Fibroblast of skin of right quadriceps (primary cell): ENCODE measurements at regions not wholly inside any gene's neighbourhood (a gene's known extent, or its start where the extent isn't known, plus 50 kb on each side); places are given as distances from the start of the nearest gene placed in this dataset.

Source experiments
- DNase-seq: peaks from one replicate; pipeline ENCODE4 v3.0.0-alpha.2; 2013

DNA sequence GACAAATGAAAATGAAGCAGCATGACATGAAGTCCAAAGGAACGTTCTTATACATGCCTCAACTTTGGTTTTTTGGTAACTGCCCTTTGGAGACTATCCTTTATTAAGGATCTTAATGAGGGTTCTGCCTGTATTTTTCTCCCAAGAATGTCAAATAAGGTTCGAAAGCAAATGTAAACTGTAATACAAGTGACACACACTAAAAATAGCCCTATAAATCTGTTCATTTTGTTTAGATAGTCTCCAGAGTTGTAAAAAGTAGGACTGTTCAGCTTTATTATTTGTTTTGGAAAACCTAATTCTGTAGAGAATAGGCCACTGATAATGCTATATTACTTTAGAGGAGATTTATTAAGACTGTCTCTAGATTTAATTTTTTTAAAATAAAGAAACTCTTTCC lies 80.5 kb upstream of the CDIN1 start:
- no peak for DNase-seq

DNA sequence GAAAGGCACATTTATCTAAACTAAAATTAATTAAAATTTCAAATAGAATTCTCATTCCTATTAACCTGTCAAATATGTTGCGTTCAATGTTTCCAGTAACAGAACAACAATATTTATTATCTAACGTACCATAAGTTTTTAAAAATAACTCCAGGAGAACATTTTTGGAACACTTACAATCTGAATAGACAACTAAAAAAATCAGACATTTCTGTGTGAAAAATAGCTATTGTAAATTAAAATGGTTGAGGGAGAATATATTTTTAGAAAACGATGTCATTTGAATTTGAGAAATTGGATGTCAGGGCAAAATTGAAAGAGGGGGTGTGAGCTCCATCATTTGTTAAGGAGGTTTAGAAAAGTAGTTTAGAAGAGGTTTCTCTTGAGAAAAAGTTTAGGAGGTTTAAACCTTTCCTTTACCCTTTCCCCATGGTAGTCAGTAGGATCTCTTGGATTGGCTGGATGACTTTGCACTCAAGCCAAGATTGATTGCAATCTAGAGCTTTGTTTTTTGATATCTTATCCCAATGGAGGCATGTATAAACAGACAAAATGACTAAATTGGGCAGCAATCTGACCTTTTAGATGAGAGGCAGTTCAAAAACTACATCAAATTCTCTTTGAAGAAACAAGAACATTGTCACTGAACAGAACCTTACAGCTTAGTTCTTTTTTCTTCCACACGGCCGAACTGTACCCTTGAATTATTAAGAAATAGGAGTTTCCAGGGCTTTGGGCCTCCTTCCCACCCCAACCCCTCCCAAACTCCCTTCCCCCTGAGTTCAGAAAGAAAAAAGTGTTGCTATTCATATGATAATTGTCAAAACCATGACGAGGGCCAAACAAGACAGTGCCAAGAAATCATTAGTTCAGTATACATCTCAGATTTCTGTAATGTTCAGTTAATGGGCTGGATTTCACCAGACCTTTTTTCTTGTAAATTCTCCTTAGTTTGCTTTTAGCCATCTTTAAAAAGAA lies 79.7 kb upstream of the CDIN1 start:
- peak; percentile 20 for DNase-seq

DNA sequence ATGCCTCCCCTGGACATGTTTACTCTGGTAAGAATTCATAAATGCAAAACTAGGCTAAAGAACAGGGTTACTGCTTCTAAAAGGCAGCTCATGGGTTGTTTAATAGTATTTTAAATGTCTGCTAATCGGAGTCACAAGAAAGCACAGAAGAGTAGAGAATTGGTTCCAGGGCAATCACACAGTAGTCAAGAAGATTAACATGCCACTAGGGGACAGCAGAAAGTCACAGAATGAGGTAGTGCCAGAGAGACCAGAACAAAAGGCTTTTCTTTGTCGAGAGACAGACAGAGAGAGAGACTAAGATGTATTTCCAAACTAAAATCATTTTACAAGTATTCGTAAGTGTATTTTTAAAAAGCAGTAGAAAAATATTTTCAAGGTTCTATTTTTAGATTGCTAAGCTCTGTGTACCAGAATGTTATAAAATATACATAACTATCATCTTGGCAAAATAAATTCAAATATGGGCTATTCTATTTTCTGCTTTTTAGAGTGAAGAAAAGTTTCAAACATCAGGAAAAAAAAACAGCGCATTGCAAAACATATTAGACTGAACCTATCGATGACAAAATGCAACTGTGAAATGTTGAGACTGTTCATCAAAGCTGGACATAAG lies 78.3 kb upstream of the CDIN1 start:
- peak; percentile 83 for DNase-seq

DNA sequence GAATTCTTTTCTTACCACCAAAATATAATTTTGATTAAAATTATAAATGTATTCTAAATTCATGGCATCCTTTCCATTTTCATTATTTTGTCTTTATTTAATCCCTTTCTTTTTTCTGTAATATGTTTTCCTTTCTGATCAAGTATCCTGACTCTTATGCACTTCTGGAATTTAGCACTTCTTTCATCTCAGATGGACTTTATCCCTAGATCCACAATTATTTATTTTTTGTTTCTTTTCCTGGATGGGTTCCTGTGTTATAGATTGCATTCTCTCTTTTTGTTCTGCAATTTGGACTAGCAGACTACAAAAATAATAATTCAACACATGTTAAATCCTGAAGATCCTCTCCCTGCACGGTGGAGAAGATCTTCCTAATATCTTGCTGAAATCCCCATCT lies 76.9 kb upstream of the CDIN1 start:
- DNase-seq = no peak

DNA sequence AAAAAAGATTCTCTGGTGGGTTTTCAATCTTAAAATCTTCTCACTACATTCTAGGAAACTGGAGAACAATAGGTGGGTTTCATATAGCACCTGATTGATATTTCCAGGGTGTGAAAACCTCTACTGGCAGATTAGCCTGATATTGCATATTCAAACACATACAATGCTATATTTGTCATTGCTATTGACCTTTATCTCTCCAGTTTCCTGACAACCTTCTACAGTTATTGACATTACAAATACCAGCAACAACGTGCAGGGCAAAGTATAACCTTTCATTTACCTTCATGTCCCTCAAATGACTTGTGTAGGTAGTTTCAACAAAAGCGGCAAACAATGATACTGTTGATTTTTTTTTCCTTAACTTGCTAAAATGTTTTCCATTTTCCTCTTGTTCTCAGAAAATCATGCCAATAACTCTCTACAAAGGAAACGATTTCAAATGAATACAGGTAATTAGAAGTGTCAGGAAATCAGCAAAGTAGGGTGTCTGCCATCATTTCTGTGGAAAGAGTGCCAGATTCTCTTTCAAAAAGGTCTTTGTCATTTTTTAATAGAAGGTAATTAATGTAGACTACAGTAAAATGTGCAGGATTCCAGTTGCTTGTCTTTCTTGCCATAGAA lies 72.6 kb upstream of the CDIN1 start:
- no peak for DNase-seq

DNA sequence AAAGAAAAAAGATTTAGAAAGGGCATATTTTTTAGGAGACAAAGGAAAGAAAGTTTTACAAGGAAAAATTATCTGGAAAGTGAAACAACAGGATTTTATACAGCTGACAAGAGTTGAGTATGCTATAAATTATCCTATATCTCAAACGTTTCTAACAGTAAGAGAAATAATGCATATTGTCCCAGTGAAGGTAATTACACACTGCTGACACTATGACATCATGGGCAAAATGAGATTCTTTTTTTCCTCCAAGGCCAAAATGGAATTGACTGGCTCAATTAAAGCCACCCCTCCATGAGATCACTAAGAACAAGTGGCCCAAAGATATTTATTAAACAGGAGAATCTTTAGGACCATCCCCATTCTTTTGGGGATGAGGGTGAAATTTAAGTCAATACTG lies 72.0 kb upstream of the CDIN1 start:
- no peak for DNase-seq

DNA sequence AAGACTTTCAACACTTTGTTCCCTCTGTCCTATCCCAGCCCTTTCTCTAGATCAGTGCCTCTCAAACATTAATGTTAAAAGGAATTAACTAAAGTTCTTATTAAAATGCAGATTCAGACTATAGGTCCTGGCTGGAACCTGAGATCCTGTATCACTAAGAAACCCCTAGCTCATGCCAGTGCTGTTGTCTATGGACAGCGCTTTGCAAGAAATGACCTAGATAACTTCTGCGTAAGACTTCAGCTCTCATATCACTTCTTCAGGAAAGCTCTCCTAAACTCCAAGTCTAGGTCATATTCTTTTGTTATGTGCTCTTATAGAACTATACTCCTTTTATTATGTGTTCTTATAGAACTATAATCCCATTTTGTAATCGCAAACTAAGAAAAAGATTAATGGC lies 67.8 kb upstream of the CDIN1 start:
- DNase-seq = no peak

DNA sequence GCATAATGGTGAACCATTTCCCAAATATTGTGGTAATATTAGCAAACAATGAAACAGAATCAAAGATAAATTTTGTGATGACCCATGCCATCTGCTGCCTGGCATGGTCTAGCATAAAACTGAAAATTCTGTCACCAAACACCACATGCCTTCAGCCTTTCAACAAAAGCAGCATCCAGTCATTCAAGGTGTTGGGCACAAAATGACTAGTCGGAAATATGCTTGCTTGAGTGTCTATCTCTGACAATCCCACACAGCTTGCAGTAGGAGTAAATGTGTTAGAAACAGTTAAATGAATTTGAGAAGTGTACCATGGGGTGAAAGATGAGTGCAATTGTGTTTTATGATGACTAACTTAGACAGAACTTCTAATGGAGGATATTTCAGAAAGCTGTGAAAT lies 61.7 kb upstream of the CDIN1 start:
- DNase-seq = no peak

DNA sequence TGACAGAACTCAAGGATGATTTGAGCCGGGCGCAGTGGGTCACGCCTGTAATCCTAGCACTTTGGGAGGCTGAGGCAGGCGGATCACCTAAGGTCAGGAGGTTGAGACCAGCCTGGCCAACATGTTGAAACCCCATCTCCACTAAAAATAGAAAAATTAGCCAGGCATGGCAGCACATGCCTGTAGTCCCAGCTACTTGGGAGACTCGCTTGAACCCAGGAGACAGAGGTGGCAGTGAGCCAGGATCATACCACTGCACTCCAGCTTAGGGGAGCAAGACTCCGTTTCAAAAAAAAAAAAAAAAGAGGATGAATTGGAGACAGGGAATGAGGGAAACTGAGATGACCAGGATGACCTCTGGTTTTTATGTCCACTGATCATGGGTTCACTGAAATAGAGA lies 60.4 kb upstream of the CDIN1 start:
- no peak for DNase-seq

DNA sequence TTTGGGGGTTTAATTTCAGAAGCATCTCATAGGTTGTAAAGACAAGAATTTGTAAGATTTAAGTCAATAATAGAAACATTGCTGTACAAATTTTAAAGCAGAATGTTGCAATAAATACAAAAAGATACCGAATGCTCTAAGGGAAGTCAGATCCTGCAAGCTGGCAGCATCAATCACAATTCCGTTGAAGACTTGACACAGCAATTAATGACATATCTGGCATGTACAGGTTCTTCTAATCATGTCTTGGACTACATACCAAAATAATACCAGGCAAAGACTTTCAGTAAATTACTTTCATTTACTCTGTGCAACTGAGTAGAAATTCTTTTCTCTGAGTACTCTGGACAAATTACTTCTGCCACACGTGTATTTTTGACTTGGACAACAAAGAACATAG lies 54.0 kb upstream of the CDIN1 start:
- DNase-seq = no peak

DNA sequence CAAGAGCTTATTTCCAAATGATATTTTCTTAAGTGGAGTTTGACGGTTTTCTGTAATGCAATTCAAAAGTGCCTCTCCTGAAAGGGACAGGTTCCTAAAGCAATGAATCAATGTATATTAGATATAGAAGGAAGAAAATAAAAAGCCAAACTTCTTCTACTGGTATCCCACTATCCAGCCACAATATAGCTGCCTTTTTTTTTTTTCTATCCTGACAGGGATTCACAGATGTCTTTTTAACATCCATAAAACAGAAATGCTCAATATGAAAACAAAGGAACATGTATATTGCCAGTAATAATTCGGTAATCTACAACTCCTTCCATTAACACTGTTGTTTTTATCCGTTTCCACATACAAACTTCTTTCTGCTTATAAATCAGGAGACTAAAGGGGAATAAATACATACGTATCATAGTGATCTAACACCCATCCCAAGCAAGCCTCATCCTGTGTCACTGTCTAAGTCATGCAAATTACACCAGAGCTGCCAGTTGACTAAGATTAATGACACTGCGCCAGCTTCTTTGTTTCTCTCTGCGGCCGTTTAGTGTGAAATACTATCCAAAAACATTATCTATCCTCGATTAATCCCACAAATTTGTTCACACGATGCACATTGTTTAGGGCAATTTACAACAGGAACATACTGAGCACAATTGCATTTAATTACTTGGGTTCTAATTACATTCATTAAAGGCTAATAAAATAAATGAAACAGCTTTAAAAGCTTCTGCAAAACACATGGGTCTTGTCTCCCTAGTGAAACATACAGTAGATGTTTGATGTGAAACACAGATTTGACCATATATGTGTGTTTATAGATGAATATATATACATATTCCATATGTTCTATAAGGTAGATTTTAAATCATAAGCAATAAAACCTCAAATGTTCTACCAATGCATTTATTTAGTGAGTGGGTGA lies 51.9 kb upstream of the CDIN1 start:
- peak; percentile 34 for DNase-seq

DNA sequence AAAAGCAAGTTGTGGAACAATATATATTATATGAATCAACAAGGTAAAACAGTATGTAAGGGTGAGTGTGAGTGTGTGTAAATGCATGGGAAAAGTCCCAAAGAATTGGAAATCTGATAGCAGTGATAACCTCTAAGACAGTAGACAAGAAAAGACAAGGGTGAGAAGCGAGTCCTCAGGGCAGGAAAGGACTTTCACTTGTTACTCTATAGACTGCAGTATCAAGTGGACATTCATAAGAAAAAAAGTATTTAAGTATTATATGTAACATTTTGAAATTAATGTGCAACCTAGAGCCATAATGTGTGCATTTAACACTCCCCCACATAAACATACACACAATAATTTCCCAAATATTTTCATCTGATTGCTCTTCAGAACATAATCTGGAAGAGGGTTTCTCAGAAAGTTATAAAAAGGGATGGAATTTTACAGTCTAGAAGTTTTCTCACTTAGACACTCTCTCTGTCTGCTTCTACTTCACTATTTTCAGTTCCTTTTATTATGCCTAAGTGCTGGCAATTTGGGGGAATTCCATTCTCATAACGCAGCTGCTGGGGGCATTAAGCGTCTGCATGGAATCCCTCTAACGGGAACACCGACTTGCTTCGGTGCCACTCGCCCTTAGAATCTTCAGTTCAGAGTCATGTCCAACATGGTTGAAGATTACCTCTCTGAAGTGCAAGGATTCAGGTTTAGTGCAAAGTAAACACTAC lies 50.0 kb upstream of the CDIN1 start:
- peak; percentile 6 for DNase-seq
